Uterus (tissue), 3 donors: ENCODE measurements at regions not wholly inside any gene's neighbourhood (a gene's known extent, or its start where the extent isn't known, plus 50 kb on each side); places are given as distances from the start of the nearest gene placed in this dataset.

ENCODE experiments used
- DNase-seq, 2 donors: peaks; one replicate each; pipeline ENCODE4 v3.0.0-alpha.2; 2019 to 2020
- H3K27ac ChIP-seq, 2 donors: fragments of 200-600 bp; sonication (generic); 1 replicate in 1 of 2; 2 replicates in 1 of 2; pipeline ENCODE4 v1.5.1; 2016 to 2018
- H3K27me3 ChIP-seq, 2 donors: fragments of 200-600 bp; sonication (generic); one replicate each; pipeline ENCODE4 v1.5.1; 2018 to 2019; ENCODE audit warnings: control low read depth in 1 of 2
- H3K36me3 ChIP-seq, 2 donors: fragments of 200-600 bp; sonication (generic); one replicate each; pipeline ENCODE4 v1.5.1; 2019; ENCODE audit warnings: control low read depth in 1 of 2
- H3K4me1 ChIP-seq, 2 donors: fragments of 200-600 bp; sonication (generic); one replicate each; pipeline ENCODE4 v1.5.1; 2018 to 2019; ENCODE audit warnings: control low read depth in 1 of 2
- H3K4me3 ChIP-seq, 2 donors: fragments of 200-600 bp; sonication (generic); 1 replicate in 1 of 2; 2 replicates in 1 of 2; pipeline ENCODE4 v1.5.1; 2018 to 2019; ENCODE audit warnings: mild to moderate bottlenecking in 1 of 2
- H3K9me3 ChIP-seq, 2 donors: fragments of 200-600 bp; sonication (generic); one replicate each; pipeline ENCODE4 v1.5.1; 2019; ENCODE audit warnings: control low read depth in 1 of 2
- CTCF ChIP-seq, 4 experiments: fragments of 200-600 bp in 2 of 4; fragments of 450-650 bp in 2 of 4; sonication (generic) in 2 of 4; IDR thresholded peaks; one replicate each; pipeline ENCODE4 v1.5.1; 2016 to 2019; ENCODE audit warnings: antibody characterized with exemption in 4 of 4, mild to moderate bottlenecking in 2 of 4, moderate library complexity in 1 of 4
- POLR2A ChIP-seq, 2 donors: fragments of 450-650 bp; IDR thresholded peaks; one replicate each; pipeline ENCODE4 v1.6.1; 2016; ENCODE audit warnings: antibody characterized with exemption in 2 of 2, mild to moderate bottlenecking in 1 of 2, moderate library complexity in 1 of 2
- intact Hi-C: fragments of 100-400 bp; cut with DNase I; formaldehyde crosslinking; loops from one replicate; pipeline ENCODE4 v1.15.1; 2023; ENCODE audit warnings: low total_unique reads
- donor health status: DM: yes; HTN: yes; CAD: no.

- Histone ChIP-seq H3K4me1 (peaks cover 12 to 36% of the 10 kb centered on the region in 2 donors), H3K27ac (peak overlapping the region; percentile 66 to 88)
- intact Hi-C loops: no loop called here
Observed at GRCh38 chr12:46521145-46521544, 148.6 kb upstream of the SLC38A2 start.

GRCh38 chr12:46519407-46519806 is 146.8 kb upstream of the SLC38A2 start:
- Histone ChIP-seq H3K36me3 (no peaks in the 10 kb centered on the region), H3K27me3 (no peaks in the 10 kb centered on the region), H3K9me3 (no peaks in the 10 kb centered on the region), H3K27ac (peak overlapping the region; percentile 66 to 88), H3K4me3 (no peak overlapping the region), H3K4me1 (peaks cover 6 to 30% of the 10 kb centered on the region in 2 donors)
- intact Hi-C loops: no loop called here
- no peak for DNase-seq
- TF ChIP-seq POLR2A (IDR thresholded peaks at IDR 0.05) (no peak), CTCF (IDR thresholded peaks at IDR 0.05) (no peak)

More at GRCh38 chr12:46521145-46521544, 148.6 kb upstream of the SLC38A2 start:
- no peaks in the 10 kb centered on the region for H3K27me3 ChIP-seq
- no peak for TF ChIP-seq POLR2A (IDR thresholded peaks at IDR 0.05)
- TF ChIP-seq CTCF (IDR thresholded peaks at IDR 0.05): no peak
- H3K36me3 ChIP-seq: no peaks in the 10 kb centered on the region
- H3K9me3 ChIP-seq: no peaks in the 10 kb centered on the region
- no peak overlapping the region for H3K4me3 ChIP-seq
- no peak for DNase-seq

- no peaks in the 10 kb centered on the region for H3K27me3 ChIP-seq
- H3K9me3 ChIP-seq: no peaks in the 10 kb centered on the region
- intact Hi-C loops: no loop called here
- peak overlapping the region; percentile 66 to 88 for H3K27ac ChIP-seq
- peaks cover 0 to 25% of the 10 kb centered on the region in 2 donors for H3K4me1 ChIP-seq
- no peak for DNase-seq
- no peak overlapping the region for H3K4me3 ChIP-seq
- no peaks in the 10 kb centered on the region for H3K36me3 ChIP-seq
- TF ChIP-seq CTCF (IDR thresholded peaks at IDR 0.05) (no peak), POLR2A (IDR thresholded peaks at IDR 0.05) (no peak)
Observed at GRCh38 chr12:46518729-46519128, 146.2 kb upstream of the SLC38A2 start.

- Histone ChIP-seq H3K4me3 (no peak overlapping the region), H3K27me3 (no peaks in the 10 kb centered on the region), H3K36me3 (no peaks in the 10 kb centered on the region), H3K9me3 (no peaks in the 10 kb centered on the region), H3K4me1 (peaks cover 0 to 21% of the 10 kb centered on the region in 2 donors), H3K27ac (peak overlapping the region; percentile 66 to 88)
- no peak for TF ChIP-seq CTCF (IDR thresholded peaks at IDR 0.05)
- TF ChIP-seq POLR2A (IDR thresholded peaks at IDR 0.05): no peak
- DNase-seq: no peak
- intact Hi-C loops: no loop called here
Observed at GRCh38 chr12:46518169-46518568, 145.6 kb upstream of the SLC38A2 start.

- no peaks in the 10 kb centered on the region for H3K9me3 ChIP-seq
- DNase-seq: no peak
- peak overlapping the region; percentile 66 to 88 for H3K27ac ChIP-seq
- no peaks in the 10 kb centered on the region for H3K36me3 ChIP-seq
- no peaks in the 10 kb centered on the region for H3K27me3 ChIP-seq
- no peak overlapping the region for H3K4me3 ChIP-seq
- TF ChIP-seq CTCF (IDR thresholded peaks at IDR 0.05) (no peak), POLR2A (IDR thresholded peaks at IDR 0.05) (no peak)
- intact Hi-C loops: no loop called here
- H3K4me1 ChIP-seq: peaks cover 0 to 19% of the 10 kb centered on the region in 2 donors
Observed at GRCh38 chr12:46517579-46517962, 145.0 kb upstream of the SLC38A2 start.
